ENCODE measurements at regions not wholly inside any gene's neighbourhood (a gene's known extent, or its start where the extent isn't known, plus 50 kb on each side); places are given as distances from the start of the nearest gene placed in this dataset.

DNA sequence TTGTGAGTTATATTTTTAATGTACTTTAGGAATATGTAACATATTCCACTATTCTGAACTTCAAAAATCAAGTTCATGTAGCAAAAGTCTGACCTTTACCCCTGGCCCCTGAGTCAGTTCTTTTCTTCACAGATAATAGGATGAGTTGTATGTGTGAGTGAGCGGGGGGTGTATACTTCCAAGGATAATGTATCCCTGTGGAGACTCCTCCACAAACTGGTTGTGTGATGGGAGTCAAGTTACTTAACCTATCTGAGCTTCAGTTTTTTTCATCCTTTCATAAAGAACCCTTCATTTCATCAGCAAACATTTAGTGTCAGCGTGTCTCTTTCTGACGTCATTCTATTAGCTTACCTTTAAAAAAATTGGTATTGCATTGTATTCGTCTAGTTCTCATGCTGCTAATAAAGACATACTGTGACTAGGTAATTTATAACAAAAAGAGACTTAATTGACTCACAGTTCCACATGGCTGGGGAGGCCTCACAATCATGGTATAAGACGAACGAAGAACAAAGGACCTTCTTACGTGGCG, 288.1 kb upstream of the GPC6 start:
- Mint-ChIP-seq H3K27ac (no peak overlapping the region), H3K4me1 (peaks cover 3% of the 10 kb centered on the region), H3K9me3 (peaks cover 6% of the 10 kb centered on the region), H3K27me3 (ENCODE audit: low read depth) (no peaks in the 10 kb centered on the region), H3K36me3 (no peaks in the 10 kb centered on the region), H3K4me3 (no peak overlapping the region)
- TF ChIP-seq, protein P1, sequence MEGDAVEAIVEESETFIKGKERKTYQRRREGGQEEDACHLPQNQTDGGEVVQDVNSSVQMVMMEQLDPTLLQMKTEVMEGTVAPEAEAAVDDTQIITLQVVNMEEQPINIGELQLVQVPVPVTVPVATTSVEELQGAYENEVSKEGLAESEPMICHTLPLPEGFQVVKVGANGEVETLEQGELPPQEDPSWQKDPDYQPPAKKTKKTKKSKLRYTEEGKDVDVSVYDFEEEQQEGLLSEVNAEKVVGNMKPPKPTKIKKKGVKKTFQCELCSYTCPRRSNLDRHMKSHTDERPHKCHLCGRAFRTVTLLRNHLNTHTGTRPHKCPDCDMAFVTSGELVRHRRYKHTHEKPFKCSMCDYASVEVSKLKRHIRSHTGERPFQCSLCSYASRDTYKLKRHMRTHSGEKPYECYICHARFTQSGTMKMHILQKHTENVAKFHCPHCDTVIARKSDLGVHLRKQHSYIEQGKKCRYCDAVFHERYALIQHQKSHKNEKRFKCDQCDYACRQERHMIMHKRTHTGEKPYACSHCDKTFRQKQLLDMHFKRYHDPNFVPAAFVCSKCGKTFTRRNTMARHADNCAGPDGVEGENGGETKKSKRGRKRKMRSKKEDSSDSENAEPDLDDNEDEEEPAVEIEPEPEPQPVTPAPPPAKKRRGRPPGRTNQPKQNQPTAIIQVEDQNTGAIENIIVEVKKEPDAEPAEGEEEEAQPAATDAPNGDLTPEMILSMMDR (IDR thresholded peaks at IDR 0.05; ENCODE audit: unreplicated experiment), result no peak
- DNase-seq (ENCODE audit: low spot score in 2 of 2, unreplicated experiment in 2 of 2), result no peak

DNA sequence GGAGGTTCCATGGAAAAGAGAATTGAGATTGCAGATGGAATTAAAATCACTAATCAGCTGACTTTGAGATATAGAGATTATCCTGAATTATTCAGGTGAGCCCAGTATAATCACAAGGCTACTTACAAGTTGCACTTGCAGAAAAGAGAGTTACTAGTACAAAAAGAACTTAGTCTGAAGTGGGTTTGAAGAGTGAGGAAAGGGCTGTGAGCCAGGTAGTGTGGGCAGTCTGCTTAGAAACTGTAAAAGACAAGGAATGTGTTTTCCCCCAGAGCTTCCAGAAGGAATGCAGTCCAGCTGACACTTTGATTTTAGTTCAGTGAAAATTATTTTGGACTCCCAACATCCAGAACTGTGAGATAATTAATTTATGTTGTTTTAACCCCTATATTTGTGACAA, 285.4 kb upstream of the GPC6 start:
- H3K27me3 Mint-ChIP-seq (ENCODE audit: low read depth), result no peaks in the 10 kb centered on the region
- H3K27ac Mint-ChIP-seq, result no peak overlapping the region
- H3K4me3 Mint-ChIP-seq, result no peak overlapping the region
- peaks cover 3% of the 10 kb centered on the region for H3K4me1 Mint-ChIP-seq
- TF ChIP-seq, protein P1 (IDR thresholded peaks at IDR 0.05; ENCODE audit: unreplicated experiment), result no peak
- H3K36me3 Mint-ChIP-seq, result no peaks in the 10 kb centered on the region
- DNase-seq (ENCODE audit: low spot score in 2 of 2, unreplicated experiment in 2 of 2), result no peak
- H3K9me3 Mint-ChIP-seq, result peaks cover 6% of the 10 kb centered on the region

DNA sequence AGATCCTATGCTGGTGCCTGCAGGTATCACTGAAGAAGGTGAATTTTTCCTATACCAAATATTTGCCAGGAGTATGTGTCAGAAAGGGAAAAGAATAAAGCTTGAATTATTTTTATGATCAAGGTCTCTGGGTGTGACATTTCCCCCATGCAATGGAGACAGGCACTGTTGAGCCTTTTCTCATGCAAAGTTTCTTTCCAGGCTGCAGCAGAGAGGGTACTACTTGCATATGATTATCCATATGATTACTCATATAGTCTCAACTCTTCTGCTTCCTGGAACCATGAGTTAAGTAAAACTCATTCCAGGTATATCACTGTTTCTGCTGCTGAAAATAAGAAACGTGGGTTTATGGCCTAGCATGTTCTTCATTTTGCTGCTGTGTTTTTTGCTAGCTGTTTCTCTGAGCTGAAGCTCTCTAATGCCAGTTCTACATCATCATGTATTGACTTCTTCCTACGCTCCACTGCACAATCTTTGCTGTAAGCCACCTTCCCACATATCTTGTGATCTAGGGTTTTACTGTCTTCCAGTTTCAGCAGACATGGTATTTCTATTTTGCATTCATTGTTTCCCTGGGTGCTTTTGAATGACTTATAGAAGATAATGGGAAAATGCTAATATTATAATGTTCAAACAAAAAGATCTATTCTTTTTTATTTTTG, 278.7 kb upstream of the GPC6 start:
- Mint-ChIP-seq H3K4me3 (no peak overlapping the region), H3K27ac (no peak overlapping the region), H3K27me3 (ENCODE audit: low read depth) (no peaks in the 10 kb centered on the region), H3K4me1 (peaks cover 23% of the 10 kb centered on the region), H3K36me3 (no peaks in the 10 kb centered on the region), H3K9me3 (no peaks in the 10 kb centered on the region)
- DNase-seq (ENCODE audit: low spot score in 2 of 2, unreplicated experiment in 2 of 2), result no peak
- TF ChIP-seq, protein P1 (IDR thresholded peaks at IDR 0.05; ENCODE audit: unreplicated experiment), result no peak

DNA sequence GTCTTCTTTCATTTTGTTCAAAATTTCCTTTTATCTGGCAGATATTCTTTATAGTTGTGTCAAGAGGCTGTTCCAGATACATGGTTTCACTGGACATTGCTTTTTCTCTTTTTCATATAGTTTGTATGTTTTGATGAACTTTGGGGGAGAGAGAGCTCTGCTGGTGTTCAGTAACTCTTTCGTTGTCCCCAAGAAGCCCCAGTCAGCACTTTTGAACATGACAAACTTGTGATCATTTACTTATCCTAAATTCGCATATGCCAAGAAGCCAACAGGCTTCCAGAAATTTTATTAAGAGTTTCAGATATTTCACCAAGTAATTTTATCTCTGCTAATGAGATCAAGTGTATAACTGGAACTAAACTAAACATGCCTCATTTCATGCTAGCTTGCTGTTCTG, 275.8 kb upstream of the GPC6 start:
- TF ChIP-seq, protein P1 (IDR thresholded peaks at IDR 0.05; ENCODE audit: unreplicated experiment), result no peak
- no peak for DNase-seq (ENCODE audit: low spot score in 2 of 2, unreplicated experiment in 2 of 2)
- Mint-ChIP-seq H3K27ac (peak overlapping the region; percentile 62), H3K9me3 (no peaks in the 10 kb centered on the region), H3K4me1 (peaks cover 23% of the 10 kb centered on the region), H3K4me3 (no peak overlapping the region), H3K36me3 (no peaks in the 10 kb centered on the region), H3K27me3 (ENCODE audit: low read depth) (no peaks in the 10 kb centered on the region)

DNA sequence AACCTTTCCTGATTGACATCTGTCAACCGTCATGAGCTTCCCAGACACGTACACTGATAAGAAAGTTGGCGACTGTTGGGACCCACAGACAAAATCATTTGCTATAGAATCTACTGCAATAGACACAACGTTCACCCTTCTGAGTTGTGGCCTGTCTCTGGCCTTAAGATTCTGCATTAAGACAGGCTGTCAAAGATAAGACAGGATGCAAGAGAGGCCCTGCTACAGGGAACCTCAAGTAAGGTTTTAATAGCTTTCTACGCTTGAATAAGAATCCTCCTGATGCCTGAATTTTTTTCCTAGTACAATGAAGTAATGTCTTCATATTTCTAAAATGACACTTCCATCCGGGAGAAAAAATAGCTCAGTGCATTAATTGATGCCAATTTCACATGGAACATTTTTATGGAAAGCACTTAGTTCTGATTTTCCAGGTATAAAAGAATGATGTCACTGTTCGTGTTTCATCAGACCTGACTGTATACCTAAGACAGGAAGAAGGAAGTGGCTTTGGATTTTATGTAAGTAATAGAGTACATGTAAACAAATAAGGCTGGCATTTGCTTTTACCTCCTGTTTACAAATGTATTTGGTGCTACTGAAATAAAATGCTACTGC, 275.2 kb upstream of the GPC6 start:
- no peak overlapping the region for H3K4me3 Mint-ChIP-seq
- peaks cover 23% of the 10 kb centered on the region for H3K4me1 Mint-ChIP-seq
- TF ChIP-seq, protein P1 (IDR thresholded peaks at IDR 0.05; ENCODE audit: unreplicated experiment), result no peak
- H3K36me3 Mint-ChIP-seq, result no peaks in the 10 kb centered on the region
- peak overlapping the region; percentile 70 for H3K27ac Mint-ChIP-seq
- H3K9me3 Mint-ChIP-seq, result no peaks in the 10 kb centered on the region
- H3K27me3 Mint-ChIP-seq (ENCODE audit: low read depth), result no peaks in the 10 kb centered on the region
- no peak for DNase-seq (ENCODE audit: low spot score in 2 of 2, unreplicated experiment in 2 of 2)

All from mesothelial cell of epicardium (in vitro differentiated cells).